K562 (cell line): ENCODE measurements at regions not wholly inside any gene's neighbourhood (a gene's known extent, or its start where the extent isn't known, plus 50 kb on each side); places are given as distances from the start of the nearest gene placed in this dataset.

Source experiments
- ATF4 ChIP-seq: fragments of 450-650 bp; formaldehyde crosslinking; IDR thresholded peaks from 2 replicates; pipeline ENCODE4 v1.4.0; 2022; ENCODE audit warnings: mild to moderate bottlenecking, moderate library complexity
- CBX1 ChIP-seq: sonication (generic); IDR thresholded peaks from 2 replicates; pipeline ENCODE4 v1.6.1; 2016; ENCODE audit warnings: antibody characterized with exemption, low read depth, mild to moderate bottlenecking
- FIP1L1 ChIP-seq: fragments of 200-400 bp; formaldehyde crosslinking; IDR thresholded peaks from 2 replicates; pipeline ENCODE4 v1.6.1; 2018; ENCODE audit warnings: mild to moderate bottlenecking, low read depth, low read length; ENCODE audit not compliant: poor library complexity, severe bottlenecking
- FOXO4 ChIP-seq: fragments of 450-650 bp; formaldehyde crosslinking; IDR thresholded peaks from 2 replicates; pipeline ENCODE4 v1.4.0; 2020; ENCODE audit warnings: mild to moderate bottlenecking, moderate library complexity
- FOXP1 ChIP-seq: sonication (generic); formaldehyde crosslinking; IDR thresholded peaks from 2 replicates; pipeline ENCODE4 v1.8.0; 2022; ENCODE audit warnings: mild to moderate bottlenecking, missing genetic modification reagents
- GATA2 ChIP-seq: sonication (generic); formaldehyde crosslinking; IDR thresholded peaks from 2 replicates; pipeline ENCODE4 v1.4.0; 2020; ENCODE audit warnings: mild to moderate bottlenecking, missing genetic modification reagents
- GTF2B ChIP-seq: IDR thresholded peaks from 2 replicates; pipeline ENCODE4 v1.6.1; 2011; ENCODE audit not compliant: insufficient read length; ENCODE audit errors: extremely low read depth
- MBD1 ChIP-seq: fragments of 250-450 bp; sonication (Bioruptor Pico); IDR thresholded peaks from 2 replicates; pipeline ENCODE4 v1.8.0; 2022; ENCODE audit warnings: inconsistent platforms
- MEF2A ChIP-seq: IDR thresholded peaks from 2 replicates; pipeline ENCODE4 v1.6.1; 2011; ENCODE audit warnings: low read depth, mild to moderate bottlenecking, low read length, moderate library complexity; ENCODE audit not compliant: control insufficient read depth
- NCOA6 ChIP-seq: fragments of 450-650 bp; IDR thresholded peaks from 2 replicates; pipeline ENCODE4 v1.6.1; 2017; ENCODE audit warnings: mild to moderate bottlenecking
- PKNOX1 ChIP-seq: fragments of 450-650 bp; IDR thresholded peaks from 2 replicates; pipeline ENCODE4 v1.6.1; 2016
- RCOR1 ChIP-seq, 2 experiments: IDR thresholded peaks; 2 replicates each; pipeline ENCODE4 v1.6.1; 2012; ENCODE audit warnings: low read depth in 2 of 2, low read length in 2 of 2, borderline replicate concordance in 1 of 2, improper control_type of control experiment in 1 of 2
- RFX1 ChIP-seq: fragments of 450-650 bp; IDR thresholded peaks from 2 replicates; pipeline ENCODE4 v1.6.1; 2016; ENCODE audit warnings: mild to moderate bottlenecking, moderate library complexity
- YBX1 ChIP-seq: fragments of 450-650 bp; IDR thresholded peaks from 2 replicates; pipeline ENCODE4 v1.7.1; 2016; ENCODE audit warnings: mild to moderate bottlenecking
- ZBTB5 ChIP-seq: fragments of 450-650 bp; IDR thresholded peaks from 2 replicates; pipeline ENCODE4 v1.6.1; 2017; ENCODE audit warnings: antibody characterized with exemption
- ZFP30 ChIP-seq: fragments of 250-450 bp; sonication (Bioruptor Pico); IDR thresholded peaks from 2 replicates; pipeline ENCODE4 v1.8.0; 2022; ENCODE audit warnings: moderate library complexity, mild to moderate bottlenecking, inconsistent platforms, borderline replicate concordance
- ZNF146 ChIP-seq: IDR thresholded peaks from one replicate; pipeline ENCODE4 v1.6.1; 2018; ENCODE audit warnings: missing compliant biosample characterization; ENCODE audit not compliant: unreplicated experiment

- TF ChIP-seq NCOA6 (no peak), YBX1 (no peak), RFX1 (no peak), MBD1 (CRISPR knock-in tag) (no peak), GATA2 (no peak), FOXO4 (CRISPR knock-in tag) (no peak), ZFP30 (CRISPR knock-in tag) (no peak), ATF4 (CRISPR knock-in tag) (no peak), CBX1 (no peak), FIP1L1 (no peak), FOXP1 (CRISPR knock-in tag) (no peak), ZNF146 (CRISPR knock-in tag) (no peak), PKNOX1 (no peak), RCOR1 (IDR thresholded peaks at IDR 0.05; ENCODE audit: borderline replicate concordance in 1 of 2, low read depth in 2 of 2, low read length in 2 of 2) (no peak), GTF2B (no peak), ZBTB5 (0 out of 2 replicates have a peak, but pooled peaks have one; percentile 39), MEF2A (no peak)
Measured at GRCh38 chr6:165794179-165794601, 131.1 kb upstream of the PDE10A start (continued).
